ENCODE measurements at regions not wholly inside any gene's neighbourhood (a gene's known extent, or its start where the extent isn't known, plus 50 kb on each side); places are given as distances from the start of the nearest gene placed in this dataset.

GRCh38 chr1:218967836-218968235 lies 205.8 kb upstream of the LYPLAL1 start:
- TF ChIP-seq, protein P1, sequence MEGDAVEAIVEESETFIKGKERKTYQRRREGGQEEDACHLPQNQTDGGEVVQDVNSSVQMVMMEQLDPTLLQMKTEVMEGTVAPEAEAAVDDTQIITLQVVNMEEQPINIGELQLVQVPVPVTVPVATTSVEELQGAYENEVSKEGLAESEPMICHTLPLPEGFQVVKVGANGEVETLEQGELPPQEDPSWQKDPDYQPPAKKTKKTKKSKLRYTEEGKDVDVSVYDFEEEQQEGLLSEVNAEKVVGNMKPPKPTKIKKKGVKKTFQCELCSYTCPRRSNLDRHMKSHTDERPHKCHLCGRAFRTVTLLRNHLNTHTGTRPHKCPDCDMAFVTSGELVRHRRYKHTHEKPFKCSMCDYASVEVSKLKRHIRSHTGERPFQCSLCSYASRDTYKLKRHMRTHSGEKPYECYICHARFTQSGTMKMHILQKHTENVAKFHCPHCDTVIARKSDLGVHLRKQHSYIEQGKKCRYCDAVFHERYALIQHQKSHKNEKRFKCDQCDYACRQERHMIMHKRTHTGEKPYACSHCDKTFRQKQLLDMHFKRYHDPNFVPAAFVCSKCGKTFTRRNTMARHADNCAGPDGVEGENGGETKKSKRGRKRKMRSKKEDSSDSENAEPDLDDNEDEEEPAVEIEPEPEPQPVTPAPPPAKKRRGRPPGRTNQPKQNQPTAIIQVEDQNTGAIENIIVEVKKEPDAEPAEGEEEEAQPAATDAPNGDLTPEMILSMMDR (IDR thresholded peaks at IDR 0.05): no peak
- TF ChIP-seq POLR2A (IDR thresholded peaks at IDR 0.05): no peak

Measured in esophagus squamous epithelium (tissue), 4 donors.